ENCODE measurements at regions not wholly inside any gene's neighbourhood (a gene's known extent, or its start where the extent isn't known, plus 50 kb on each side); places are given as distances from the start of the nearest gene placed in this dataset.

- TF ChIP-seq POLR2A (IDR thresholded peaks at IDR 0.05; ENCODE audit: low read length) (no peak), GATA1 (IDR thresholded peaks at IDR 0.05; ENCODE audit: low read depth, low read length) (no peak)
Measured at GRCh38 chr14:45426685-45427282, 173.8 kb upstream of the MIS18BP1 start.

Measured in erythroblast (primary cell).